ENCODE measurements at regions not wholly inside any gene's neighbourhood (a gene's known extent, or its start where the extent isn't known, plus 50 kb on each side); places are given as distances from the start of the nearest gene placed in this dataset.

DNA sequence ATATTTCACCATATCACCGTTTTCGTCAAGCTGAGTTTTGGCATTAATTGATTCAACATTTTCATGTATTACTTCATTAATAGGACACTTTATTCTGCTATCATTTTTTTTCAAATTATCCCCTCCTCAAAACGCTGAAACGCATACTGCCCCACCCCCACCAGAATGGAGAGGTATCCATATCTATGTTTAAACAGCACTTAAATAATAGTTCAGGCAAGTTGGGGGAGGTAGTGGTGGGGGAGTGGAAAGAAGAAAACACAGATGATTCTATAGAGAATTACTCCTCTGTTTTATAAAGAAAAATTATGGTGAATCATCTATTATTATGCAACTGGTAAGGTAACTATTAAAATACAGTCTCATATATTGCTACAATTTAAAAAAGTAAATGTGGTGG is 314.4 kb upstream of the ZEB2 start:
- Histone ChIP-seq H3K4me1 (ENCODE audit: control insufficient read depth, insufficient read depth, low read length) (no peaks in the 10 kb centered on the region), H3K36me3 (ENCODE audit: control insufficient read depth, insufficient read depth, low read length) (no peaks in the 10 kb centered on the region), H3K27me3 (ENCODE audit: control insufficient read depth, insufficient read depth, low read length) (no peaks in the 10 kb centered on the region), H3K9me3 (ENCODE audit: control insufficient read depth, insufficient read depth, low read length) (no peaks in the 10 kb centered on the region), H3K27ac (ENCODE audit: low read depth, low read length) (no peak overlapping the region), H3K4me3 (ENCODE audit: low read depth, low read length) (no peak overlapping the region)
- DNase-seq (ENCODE audit: low read depth in 4 of 6, low spot score in 6 of 6): no peak
- WGBS (ENCODE audit: insufficient coverage): 100% methylated on average over 2 of the region's 4 CpGs

DNA sequence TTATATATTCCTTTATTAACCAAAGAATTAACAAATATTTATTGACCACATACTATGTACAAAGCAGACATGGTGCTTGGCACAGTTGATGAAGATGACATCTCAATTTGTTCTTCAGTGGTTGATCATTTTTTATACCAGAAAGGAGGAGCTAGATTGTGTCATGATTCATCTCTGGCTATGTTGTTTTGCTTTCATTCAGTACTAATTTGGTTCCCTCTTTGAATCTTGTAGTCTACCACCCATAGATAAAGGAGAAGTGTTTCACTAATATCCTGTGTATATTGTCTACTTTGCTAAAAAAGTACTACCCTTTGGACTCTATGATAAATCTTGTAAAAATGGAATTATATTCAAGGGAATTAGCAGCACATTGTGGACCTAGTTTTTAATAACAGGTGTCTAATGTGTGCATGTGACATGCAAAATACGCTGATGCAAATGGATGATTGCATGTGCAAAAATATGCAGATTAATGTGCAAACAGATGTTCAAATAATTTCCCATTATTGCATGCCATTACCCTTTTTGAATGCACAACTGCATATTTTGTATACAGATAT is 313.2 kb upstream of the ZEB2 start:
- no peak for DNase-seq (ENCODE audit: low read depth in 4 of 6, low spot score in 6 of 6)

DNA sequence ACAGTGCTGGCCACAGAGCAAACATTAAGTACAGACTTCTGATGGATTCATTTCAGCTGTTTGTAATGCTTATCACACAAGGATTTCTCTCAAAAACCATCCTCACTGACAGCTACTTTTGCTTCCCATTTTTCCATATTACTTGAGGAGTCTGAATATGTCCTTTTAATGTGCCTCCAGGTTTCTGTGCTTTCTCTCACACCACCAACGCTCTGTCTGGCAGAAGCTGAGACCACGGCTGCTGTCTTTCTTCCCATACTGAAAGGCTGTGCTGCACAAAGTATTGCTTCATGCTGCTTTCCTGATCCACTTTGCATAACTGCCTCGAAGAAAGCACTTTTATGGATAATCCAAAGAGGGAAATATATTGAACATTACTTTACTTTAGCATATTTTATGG is 312.1 kb upstream of the ZEB2 start:
- H3K4me1 ChIP-seq (ENCODE audit: control insufficient read depth, insufficient read depth, low read length): no peaks in the 10 kb centered on the region
- DNase-seq (ENCODE audit: low read depth in 4 of 6, low spot score in 6 of 6): peak in 1 of 6 donors; percentile 46
- 66% methylated on average over 2 of the region's 3 CpGs for WGBS (ENCODE audit: insufficient coverage)
- no peaks in the 10 kb centered on the region for H3K36me3 ChIP-seq (ENCODE audit: control insufficient read depth, insufficient read depth, low read length)
- no peak overlapping the region for H3K4me3 ChIP-seq (ENCODE audit: low read depth, low read length)
- H3K27ac ChIP-seq (ENCODE audit: low read depth, low read length): no peak overlapping the region
- no peaks in the 10 kb centered on the region for H3K27me3 ChIP-seq (ENCODE audit: control insufficient read depth, insufficient read depth, low read length)
- no peaks in the 10 kb centered on the region for H3K9me3 ChIP-seq (ENCODE audit: control insufficient read depth, insufficient read depth, low read length)

More for the DNA sequence above, 313.2 kb upstream of the ZEB2 start:
- Histone ChIP-seq H3K4me1 (ENCODE audit: control insufficient read depth, insufficient read depth, low read length) (no peaks in the 10 kb centered on the region), H3K36me3 (ENCODE audit: control insufficient read depth, insufficient read depth, low read length) (no peaks in the 10 kb centered on the region), H3K4me3 (ENCODE audit: low read depth, low read length) (no peak overlapping the region), H3K27ac (ENCODE audit: low read depth, low read length) (no peak overlapping the region), H3K9me3 (ENCODE audit: control insufficient read depth, insufficient read depth, low read length) (no peaks in the 10 kb centered on the region), H3K27me3 (ENCODE audit: control insufficient read depth, insufficient read depth, low read length) (no peaks in the 10 kb centered on the region)
- WGBS (ENCODE audit: insufficient coverage): no CpG with 5 or more reads among the region's 1 CpG

DNA sequence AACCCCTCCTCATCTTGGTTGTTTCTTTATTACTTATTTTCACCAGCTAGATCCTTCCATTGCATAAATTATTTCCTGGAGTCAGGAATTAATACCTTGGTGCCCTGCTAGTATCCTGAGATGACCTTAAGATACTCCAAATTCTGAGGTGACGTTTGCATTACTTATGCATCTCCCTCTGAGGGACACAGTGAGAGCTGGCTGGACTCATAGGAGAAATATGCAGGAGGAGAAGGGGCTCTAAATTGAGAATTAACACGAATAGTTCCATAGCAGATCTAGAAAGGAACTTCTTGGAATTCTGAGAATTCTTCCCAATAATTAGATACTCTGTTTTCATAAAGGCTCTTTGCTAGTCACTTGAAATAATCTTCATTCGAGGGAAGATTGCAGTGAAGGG is 310.6 kb upstream of the ZEB2 start:
- Histone ChIP-seq H3K9me3 (ENCODE audit: control insufficient read depth, insufficient read depth, low read length) (no peaks in the 10 kb centered on the region), H3K4me1 (ENCODE audit: control insufficient read depth, insufficient read depth, low read length) (no peaks in the 10 kb centered on the region), H3K4me3 (ENCODE audit: low read depth, low read length) (no peak overlapping the region), H3K27ac (ENCODE audit: low read depth, low read length) (no peak overlapping the region), H3K27me3 (ENCODE audit: control insufficient read depth, insufficient read depth, low read length) (no peaks in the 10 kb centered on the region), H3K36me3 (ENCODE audit: control insufficient read depth, insufficient read depth, low read length) (no peaks in the 10 kb centered on the region)
- DNase-seq (ENCODE audit: low read depth in 4 of 6, low spot score in 6 of 6): no peak
- WGBS (ENCODE audit: insufficient coverage): no CpG with 5 or more reads among the region's 3 CpGs

GRCh38 chr2:144827404-144827803 is 307.5 kb upstream of the ZEB2 start:
- H3K36me3 ChIP-seq (ENCODE audit: control insufficient read depth, insufficient read depth, low read length): no peaks in the 10 kb centered on the region
- no peaks in the 10 kb centered on the region for H3K4me1 ChIP-seq (ENCODE audit: control insufficient read depth, insufficient read depth, low read length)
- H3K27ac ChIP-seq (ENCODE audit: low read depth, low read length): no peak overlapping the region
- WGBS (ENCODE audit: insufficient coverage): 87% methylated on average over 2 of the region's 2 CpGs
- DNase-seq (ENCODE audit: low read depth in 4 of 6, low spot score in 6 of 6): no peak
- H3K9me3 ChIP-seq (ENCODE audit: control insufficient read depth, insufficient read depth, low read length): no peaks in the 10 kb centered on the region
- no peak overlapping the region for H3K4me3 ChIP-seq (ENCODE audit: low read depth, low read length)
- no peaks in the 10 kb centered on the region for H3K27me3 ChIP-seq (ENCODE audit: control insufficient read depth, insufficient read depth, low read length)

DNA sequence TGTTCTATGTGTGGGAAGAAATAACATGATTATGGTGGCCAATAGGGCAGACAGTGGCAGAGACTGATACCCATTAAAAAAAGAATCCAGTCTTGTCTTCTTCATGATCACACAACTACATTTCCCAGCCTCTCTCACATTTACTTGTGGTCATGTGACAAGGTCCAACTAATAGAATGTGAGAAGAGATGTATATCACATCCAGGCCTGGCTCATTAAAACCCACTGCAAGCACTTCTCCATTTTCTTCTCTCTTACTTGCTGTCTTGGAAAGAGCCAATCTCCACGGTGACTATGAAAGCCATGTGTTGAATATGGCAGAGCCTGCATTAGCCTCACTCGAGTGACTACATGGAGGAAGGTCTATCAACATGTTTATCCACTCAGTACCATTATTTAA is 306.2 kb upstream of the ZEB2 start:
- H3K27ac ChIP-seq (ENCODE audit: low read depth, low read length): no peak overlapping the region
- WGBS (ENCODE audit: insufficient coverage): no CpG with 5 or more reads among the region's 2 CpGs
- H3K9me3 ChIP-seq (ENCODE audit: control insufficient read depth, insufficient read depth, low read length): peaks cover 2% of the 10 kb centered on the region
- H3K36me3 ChIP-seq (ENCODE audit: control insufficient read depth, insufficient read depth, low read length): no peaks in the 10 kb centered on the region
- no peaks in the 10 kb centered on the region for H3K27me3 ChIP-seq (ENCODE audit: control insufficient read depth, insufficient read depth, low read length)
- H3K4me3 ChIP-seq (ENCODE audit: low read depth, low read length): no peak overlapping the region
- no peak for DNase-seq (ENCODE audit: low read depth in 4 of 6, low spot score in 6 of 6)
- no peaks in the 10 kb centered on the region for H3K4me1 ChIP-seq (ENCODE audit: control insufficient read depth, insufficient read depth, low read length)

- Histone ChIP-seq H3K9me3 (ENCODE audit: control insufficient read depth, insufficient read depth, low read length) (peaks cover 2% of the 10 kb centered on the region), H3K27me3 (ENCODE audit: control insufficient read depth, insufficient read depth, low read length) (no peaks in the 10 kb centered on the region), H3K36me3 (ENCODE audit: control insufficient read depth, insufficient read depth, low read length) (no peaks in the 10 kb centered on the region), H3K4me3 (ENCODE audit: low read depth, low read length) (no peak overlapping the region), H3K4me1 (ENCODE audit: control insufficient read depth, insufficient read depth, low read length) (no peaks in the 10 kb centered on the region), H3K27ac (ENCODE audit: low read depth, low read length) (no peak overlapping the region)
- no peak for DNase-seq (ENCODE audit: low read depth in 4 of 6, low spot score in 6 of 6)
- 83% methylated on average over 1 of the region's 3 CpGs for WGBS (ENCODE audit: insufficient coverage)
Observed at GRCh38 chr2:144825331-144826020, 305.6 kb upstream of the ZEB2 start.

- H3K27ac ChIP-seq (ENCODE audit: low read depth, low read length): no peak overlapping the region
- WGBS (ENCODE audit: insufficient coverage): 80% methylated on average over 2 of the region's 3 CpGs
Observed at GRCh38 chr2:144824306-144825080, 304.6 kb upstream of the ZEB2 start.

DNA sequence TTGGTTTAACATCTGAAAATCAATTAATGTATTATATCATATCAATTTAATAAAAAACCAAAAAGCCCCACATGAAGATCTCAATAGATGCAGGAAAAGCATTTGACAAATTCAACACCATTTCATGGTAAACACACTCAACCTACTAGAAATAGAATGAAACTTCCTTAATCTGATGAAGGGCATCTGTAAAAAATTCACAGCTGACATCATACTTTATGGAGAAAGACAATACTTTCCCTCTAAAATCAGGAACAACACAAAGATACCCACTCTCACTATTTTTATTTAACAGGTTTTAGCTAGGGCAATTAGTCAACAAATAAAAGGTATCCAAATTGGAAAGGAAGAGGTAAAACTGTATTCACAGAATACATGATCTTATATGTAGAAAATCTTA is 303.0 kb upstream of the ZEB2 start:
- DNase-seq (ENCODE audit: low read depth in 4 of 6, low spot score in 6 of 6): no peak
- Histone ChIP-seq H3K4me1 (ENCODE audit: control insufficient read depth, insufficient read depth, low read length) (no peaks in the 10 kb centered on the region), H3K27me3 (ENCODE audit: control insufficient read depth, insufficient read depth, low read length) (no peaks in the 10 kb centered on the region), H3K9me3 (ENCODE audit: control insufficient read depth, insufficient read depth, low read length) (peaks cover 2% of the 10 kb centered on the region), H3K36me3 (ENCODE audit: control insufficient read depth, insufficient read depth, low read length) (no peaks in the 10 kb centered on the region), H3K27ac (ENCODE audit: low read depth, low read length) (no peak overlapping the region), H3K4me3 (ENCODE audit: low read depth, low read length) (no peak overlapping the region)

More at GRCh38 chr2:144824306-144825080, 304.6 kb upstream of the ZEB2 start:
- Histone ChIP-seq H3K36me3 (ENCODE audit: control insufficient read depth, insufficient read depth, low read length) (no peaks in the 10 kb centered on the region), H3K27me3 (ENCODE audit: control insufficient read depth, insufficient read depth, low read length) (no peaks in the 10 kb centered on the region), H3K4me3 (ENCODE audit: low read depth, low read length) (no peak overlapping the region), H3K4me1 (ENCODE audit: control insufficient read depth, insufficient read depth, low read length) (no peaks in the 10 kb centered on the region), H3K9me3 (ENCODE audit: control insufficient read depth, insufficient read depth, low read length) (peaks cover 2% of the 10 kb centered on the region)
- no peak for DNase-seq (ENCODE audit: low read depth in 4 of 6, low spot score in 6 of 6)

GRCh38 chr2:144812288-144812687 is 292.4 kb upstream of the ZEB2 start:
- H3K27ac ChIP-seq (ENCODE audit: low read depth, low read length): no peak overlapping the region
- H3K4me1 ChIP-seq (ENCODE audit: control insufficient read depth, insufficient read depth, low read length): no peaks in the 10 kb centered on the region
- WGBS (ENCODE audit: insufficient coverage): 90% methylated on average over 2 of the region's 6 CpGs
- no peaks in the 10 kb centered on the region for H3K36me3 ChIP-seq (ENCODE audit: control insufficient read depth, insufficient read depth, low read length)
- no peaks in the 10 kb centered on the region for H3K9me3 ChIP-seq (ENCODE audit: control insufficient read depth, insufficient read depth, low read length)
- no peak overlapping the region for H3K4me3 ChIP-seq (ENCODE audit: low read depth, low read length)
- no peak for DNase-seq (ENCODE audit: low read depth in 4 of 6, low spot score in 6 of 6)
- no peaks in the 10 kb centered on the region for H3K27me3 ChIP-seq (ENCODE audit: control insufficient read depth, insufficient read depth, low read length)
